NCI-H2196 treated with DMSO at 0.1 percent for 48 hours (cell line): ENCODE measurements at regions not wholly inside any gene's neighbourhood (a gene's known extent, or its start where the extent isn't known, plus 50 kb on each side); places are given as distances from the start of the nearest gene placed in this dataset.

ENCODE experiments used
- DNase-seq: peaks from one replicate; lab custom pipeline; 2025; ENCODE audit not compliant: unreplicated experiment; lab: John Stamatoyannopoulos, UW

GRCh38 chr9:4435197-4435596, 55.1 kb upstream of the SLC1A1 start:
- no peak for DNase-seq

GRCh38 chr9:4433379-4433778, 56.9 kb upstream of the SLC1A1 start:
- DNase-seq = no peak

- no peak for DNase-seq
Measured at GRCh38 chr9:4430432-4431261, 59.6 kb upstream of the SLC1A1 start.

GRCh38 chr9:4425319-4426045, 64.8 kb upstream of the SLC1A1 start:
- DNase-seq = no peak

GRCh38 chr9:4424891-4425290, 65.4 kb upstream of the SLC1A1 start:
- DNase-seq = no peak

GRCh38 chr9:4424038-4424437, 66.2 kb upstream of the SLC1A1 start:
- no peak for DNase-seq

- no peak for DNase-seq
Measured at GRCh38 chr9:4423207-4423610, 67.1 kb upstream of the SLC1A1 start.

GRCh38 chr9:4422495-4422894, 67.8 kb upstream of the SLC1A1 start:
- no peak for DNase-seq

GRCh38 chr9:4421847-4422246, 68.4 kb upstream of the SLC1A1 start:
- DNase-seq = no peak

GRCh38 chr9:4420351-4420750, 69.9 kb upstream of the SLC1A1 start:
- no peak for DNase-seq

GRCh38 chr9:4417578-4418325, 72.5 kb upstream of the SLC1A1 start:
- no peak for DNase-seq

- no peak for DNase-seq
Measured at GRCh38 chr9:4416467-4416866, 73.8 kb upstream of the SLC1A1 start.

- no peak for DNase-seq
Measured at GRCh38 chr9:4415281-4415680, 75.0 kb upstream of the SLC1A1 start.

GRCh38 chr9:4413856-4414255, 76.4 kb upstream of the SLC1A1 start:
- DNase-seq = no peak

- DNase-seq = no peak
Measured at GRCh38 chr9:4404156-4404555, 86.1 kb upstream of the SLC1A1 start.

- no peak for DNase-seq
Measured at GRCh38 chr9:4402501-4402900, 87.8 kb upstream of the SLC1A1 start.

GRCh38 chr9:4400731-4401130, 89.5 kb upstream of the SLC1A1 start:
- DNase-seq = no peak

- DNase-seq = no peak
Measured at GRCh38 chr9:4397917-4398316, 92.4 kb upstream of the SLC1A1 start.

GRCh38 chr9:4393806-4394523, 94.1 kb upstream of the GLIS3 start:
- DNase-seq = no peak

GRCh38 chr9:4389755-4390154, 89.9 kb upstream of the GLIS3 start:
- DNase-seq = no peak

- no peak for DNase-seq
Measured at GRCh38 chr9:4389003-4389402, 89.1 kb upstream of the GLIS3 start.
